Liver (tissue), 8 donors: ENCODE measurements at regions not wholly inside any gene's neighbourhood (a gene's known extent, or its start where the extent isn't known, plus 50 kb on each side); places are given as distances from the start of the nearest gene placed in this dataset.

Experiments used
- DNase-seq: peaks from one replicate; pipeline ENCODE4 v3.0.0-alpha.2; 2017; ENCODE audit warnings: low spot score
- H3K27ac ChIP-seq, 2 donors: one replicate each; pipeline ENCODE4 v1.7.0; 2013; ENCODE audit warnings: inconsistent platforms in 2 of 2, low read length in 2 of 2, control low read depth in 1 of 2, low read depth in 1 of 2, mild to moderate bottlenecking in 1 of 2
- H3K27me3 ChIP-seq, 4 donors: one replicate each; pipeline versions ENCODE4 v1.6.1 to v1.7.0; 2013; ENCODE audit warnings: low read length in 3 of 4, inconsistent platforms in 1 of 4, mild to moderate bottlenecking in 1 of 4, moderate library complexity in 1 of 4; ENCODE audit not compliant: control insufficient read depth in 4 of 4, insufficient read depth in 4 of 4
- H3K36me3 ChIP-seq, 4 donors: one replicate each; pipeline versions ENCODE4 v1.6.1 to v1.7.0; 2013; ENCODE audit warnings: low read length in 3 of 4, mild to moderate bottlenecking in 3 of 4, low read depth in 1 of 4, moderate library complexity in 1 of 4; ENCODE audit not compliant: control insufficient read depth in 4 of 4, insufficient read depth in 3 of 4
- H3K4me1 ChIP-seq, 4 donors: one replicate each; pipeline versions ENCODE4 v1.6.1 to v1.7.0; 2013; ENCODE audit warnings: low read length in 3 of 4, mild to moderate bottlenecking in 3 of 4, moderate library complexity in 1 of 4; ENCODE audit not compliant: control insufficient read depth in 4 of 4, insufficient read depth in 4 of 4
- H3K4me3 ChIP-seq, 3 donors: one replicate each; pipeline versions ENCODE4 v1.6.1 to v1.7.0; 2013; ENCODE audit warnings: low read length in 3 of 3, control low read depth in 1 of 3, low read depth in 1 of 3, mild to moderate bottlenecking in 1 of 3
- H3K9ac ChIP-seq, 2 donors: one replicate each; pipeline ENCODE4 v1.7.0; 2013; ENCODE audit warnings: low read length in 2 of 2, mild to moderate bottlenecking in 2 of 2, moderate library complexity in 2 of 2, control low read depth in 1 of 2, low read depth in 1 of 2
- H3K9me3 ChIP-seq, 4 donors: one replicate each; pipeline versions ENCODE4 v1.6.1 to v1.7.0; 2013; ENCODE audit warnings: low read length in 3 of 4; ENCODE audit not compliant: control insufficient read depth in 4 of 4
- ATF3 ChIP-seq: IDR thresholded peaks from 2 replicates; pipeline ENCODE4 v1.6.1; 2016; ENCODE audit warnings: antibody characterized with exemption
- CTCF ChIP-seq: fragments of 150-350 bp; IDR thresholded peaks from 2 replicates; pipeline ENCODE4 v1.5.1; 2017; ENCODE audit warnings: improper control_type of control experiment, low read depth, low read length; ENCODE audit not compliant: missing input control
- EGR1 ChIP-seq, 2 donors: IDR thresholded peaks; 2 replicates each; pipeline ENCODE4 v1.6.1; 2016 to 2018; ENCODE audit warnings: antibody characterized with exemption in 2 of 2, low read depth in 2 of 2
- FOXA1 ChIP-seq: IDR thresholded peaks from 2 replicates; pipeline ENCODE4 v1.6.1; 2016; ENCODE audit warnings: antibody characterized with exemption
- FOXA2 ChIP-seq: IDR thresholded peaks from 2 replicates; pipeline ENCODE4 v1.6.1; 2016; ENCODE audit warnings: antibody characterized with exemption
- HNF4A ChIP-seq, 2 donors: conservative IDR thresholded peaks; 2 replicates each; pipeline ENCODE4 v1.6.1; 2016; ENCODE audit warnings: antibody characterized with exemption in 2 of 2, mild to moderate bottlenecking in 2 of 2
- HNF4G ChIP-seq: IDR thresholded peaks from 2 replicates; pipeline ENCODE4 v1.6.1; 2016; ENCODE audit warnings: antibody characterized with exemption
- JUND ChIP-seq, 2 donors: IDR thresholded peaks; 2 replicates each; pipeline ENCODE4 v1.6.1; 2016; ENCODE audit warnings: antibody characterized with exemption in 2 of 2
- MAX ChIP-seq: IDR thresholded peaks from 2 replicates; pipeline ENCODE4 v1.6.1; 2016; ENCODE audit warnings: antibody characterized with exemption
- NR2F2 ChIP-seq: IDR thresholded peaks from 2 replicates; pipeline ENCODE4 v1.6.1; 2016; ENCODE audit warnings: antibody characterized with exemption
- RAD21 ChIP-seq, 2 donors: IDR thresholded peaks; 2 replicates each; pipeline ENCODE4 v1.6.1; 2016; ENCODE audit warnings: antibody characterized with exemption in 2 of 2, mild to moderate bottlenecking in 2 of 2
- REST ChIP-seq: IDR thresholded peaks from 2 replicates; pipeline ENCODE4 v1.6.1; 2016; ENCODE audit warnings: antibody characterized with exemption, mild to moderate bottlenecking
- RXRA ChIP-seq, 2 donors: IDR thresholded peaks; 2 replicates each; pipeline ENCODE4 v1.6.1; 2017 to 2018; ENCODE audit warnings: antibody characterized with exemption in 2 of 2, mild to moderate bottlenecking in 1 of 2
- SP1 ChIP-seq: IDR thresholded peaks from 2 replicates; pipeline ENCODE4 v1.6.1; 2018; ENCODE audit warnings: antibody characterized with exemption, mild to moderate bottlenecking
- TAF1 ChIP-seq: conservative IDR thresholded peaks from 2 replicates; pipeline ENCODE4 v1.6.1; 2016; ENCODE audit warnings: antibody characterized with exemption, mild to moderate bottlenecking
- YY1 ChIP-seq: IDR thresholded peaks from 2 replicates; pipeline ENCODE4 v1.6.1; 2016; ENCODE audit warnings: antibody characterized with exemption, mild to moderate bottlenecking
- ZBTB33 ChIP-seq: IDR thresholded peaks from 2 replicates; pipeline ENCODE4 v1.6.1; 2016; ENCODE audit warnings: antibody characterized with exemption
- WGBS: extraction: QIAGEN DNeasy Blood & Tissue Kit; methylation state at CpG from one replicate; pipeline ENCODE4 v1.1.7; 2013; 5-methylcytosine and 5-hydroxymethylcytosine counted together
- donor health status: healthy.
- donor health status: healthy.
- donor health status: healthy.
- donor health status: healthy.
- donor health status: healthy.

GRCh38 chr13:85411591-85411990 lies 387.6 kb downstream of the SLITRK6 start:
- 89% methylated on average over 2 of the region's 2 CpGs for WGBS
- Histone ChIP-seq H3K36me3 (no peaks in the 10 kb centered on the region), H3K4me1 (no peaks in the 10 kb centered on the region), H3K9me3 (no peaks in the 10 kb centered on the region), H3K27me3 (no peaks in the 10 kb centered on the region), H3K9ac (no peak overlapping the region), H3K27ac (no peak overlapping the region), H3K4me3 (no peak overlapping the region)
- TF ChIP-seq HNF4A (conservative IDR thresholded peaks at IDR 0.05) (no peak), RXRA (IDR thresholded peaks at IDR 0.05) (no peak), JUND (IDR thresholded peaks at IDR 0.05) (no peak), SP1 (no peak), FOXA1 (no peak), HNF4G (no peak), ATF3 (no peak)
- DNase-seq, result no peak

GRCh38 chr13:85408415-85408814 lies 390.8 kb downstream of the SLITRK6 start:
- no peaks in the 10 kb centered on the region for H3K9me3 ChIP-seq
- H3K4me3 ChIP-seq, result no peak overlapping the region
- no peaks in the 10 kb centered on the region for H3K27me3 ChIP-seq
- H3K4me1 ChIP-seq, result no peaks in the 10 kb centered on the region
- no peaks in the 10 kb centered on the region for H3K36me3 ChIP-seq
- no peak overlapping the region for H3K9ac ChIP-seq
- no peak overlapping the region for H3K27ac ChIP-seq
- no peak for TF ChIP-seq EGR1 (IDR thresholded peaks at IDR 0.05; ENCODE audit: low read depth in 2 of 2)
- TF ChIP-seq REST, result no peak
- TF ChIP-seq NR2F2, result no peak
- TF ChIP-seq CTCF, result no peak
- WGBS, result 85% methylated on average over 3 of the region's 3 CpGs
- DNase-seq, result no peak

GRCh38 chr13:85406269-85406975 lies 392.8 kb downstream of the SLITRK6 start:
- H3K4me1 ChIP-seq, result no peaks in the 10 kb centered on the region
- no peak for TF ChIP-seq RXRA (IDR thresholded peaks at IDR 0.05)
- no peak for TF ChIP-seq FOXA1
- TF ChIP-seq NR2F2, result no peak
- TF ChIP-seq HNF4A (conservative IDR thresholded peaks at IDR 0.05), result no peak
- no peak for TF ChIP-seq FOXA2
- TF ChIP-seq ZBTB33, result no peak
- no peak for TF ChIP-seq TAF1
- no peak for TF ChIP-seq ATF3
- TF ChIP-seq SP1, result no peak
- TF ChIP-seq RAD21 (IDR thresholded peaks at IDR 0.05), result no peak
- TF ChIP-seq CTCF, result no peak
- no peak for TF ChIP-seq YY1
- TF ChIP-seq MAX, result no peak
- no peak for TF ChIP-seq EGR1 (IDR thresholded peaks at IDR 0.05; ENCODE audit: low read depth in 2 of 2)
- TF ChIP-seq HNF4G, result no peak
- no peaks in the 10 kb centered on the region for H3K9me3 ChIP-seq
- WGBS, result 88% methylated on average over 5 of the region's 5 CpGs
- H3K27me3 ChIP-seq, result no peaks in the 10 kb centered on the region
- no peaks in the 10 kb centered on the region for H3K36me3 ChIP-seq
- no peak overlapping the region for H3K4me3 ChIP-seq
- no peak overlapping the region for H3K9ac ChIP-seq
- no peak for DNase-seq
- H3K27ac ChIP-seq, result no peak overlapping the region
